ENCODE measurements at regions not wholly inside any gene's neighbourhood (a gene's known extent, or its start where the extent isn't known, plus 50 kb on each side); places are given as distances from the start of the nearest gene placed in this dataset.

DNA sequence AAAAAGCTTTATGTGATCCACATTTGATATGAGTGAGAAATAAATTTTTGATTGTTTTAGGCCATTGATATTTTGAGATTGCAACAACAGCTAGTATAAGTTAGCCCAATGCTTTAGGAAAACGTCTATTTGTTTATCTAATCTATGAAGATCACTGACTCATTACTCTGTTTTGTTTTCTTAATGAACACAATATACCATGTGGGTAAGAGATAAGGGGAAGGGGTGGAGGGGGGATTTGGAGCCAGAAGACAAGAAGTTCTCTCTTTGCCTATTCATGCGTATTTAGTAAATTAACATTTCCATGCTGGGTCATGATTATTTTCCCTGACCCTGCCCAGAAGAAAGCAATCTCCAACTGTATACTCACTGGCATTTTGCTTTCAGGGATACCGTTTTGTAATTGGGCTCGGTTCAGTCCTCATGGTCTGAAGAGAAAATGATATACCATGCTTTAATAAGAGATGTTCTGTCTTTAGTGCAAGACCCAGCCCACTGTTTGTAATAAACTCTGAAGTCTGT lies 359.5 kb upstream of the NPSR1 start:
- TF ChIP-seq, protein P1, sequence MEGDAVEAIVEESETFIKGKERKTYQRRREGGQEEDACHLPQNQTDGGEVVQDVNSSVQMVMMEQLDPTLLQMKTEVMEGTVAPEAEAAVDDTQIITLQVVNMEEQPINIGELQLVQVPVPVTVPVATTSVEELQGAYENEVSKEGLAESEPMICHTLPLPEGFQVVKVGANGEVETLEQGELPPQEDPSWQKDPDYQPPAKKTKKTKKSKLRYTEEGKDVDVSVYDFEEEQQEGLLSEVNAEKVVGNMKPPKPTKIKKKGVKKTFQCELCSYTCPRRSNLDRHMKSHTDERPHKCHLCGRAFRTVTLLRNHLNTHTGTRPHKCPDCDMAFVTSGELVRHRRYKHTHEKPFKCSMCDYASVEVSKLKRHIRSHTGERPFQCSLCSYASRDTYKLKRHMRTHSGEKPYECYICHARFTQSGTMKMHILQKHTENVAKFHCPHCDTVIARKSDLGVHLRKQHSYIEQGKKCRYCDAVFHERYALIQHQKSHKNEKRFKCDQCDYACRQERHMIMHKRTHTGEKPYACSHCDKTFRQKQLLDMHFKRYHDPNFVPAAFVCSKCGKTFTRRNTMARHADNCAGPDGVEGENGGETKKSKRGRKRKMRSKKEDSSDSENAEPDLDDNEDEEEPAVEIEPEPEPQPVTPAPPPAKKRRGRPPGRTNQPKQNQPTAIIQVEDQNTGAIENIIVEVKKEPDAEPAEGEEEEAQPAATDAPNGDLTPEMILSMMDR (IDR thresholded peaks at IDR 0.05; ENCODE audit: low read depth, low read length): no peak
- DNase-seq (ENCODE audit: extremely low read depth, low read depth): no peak

DNA sequence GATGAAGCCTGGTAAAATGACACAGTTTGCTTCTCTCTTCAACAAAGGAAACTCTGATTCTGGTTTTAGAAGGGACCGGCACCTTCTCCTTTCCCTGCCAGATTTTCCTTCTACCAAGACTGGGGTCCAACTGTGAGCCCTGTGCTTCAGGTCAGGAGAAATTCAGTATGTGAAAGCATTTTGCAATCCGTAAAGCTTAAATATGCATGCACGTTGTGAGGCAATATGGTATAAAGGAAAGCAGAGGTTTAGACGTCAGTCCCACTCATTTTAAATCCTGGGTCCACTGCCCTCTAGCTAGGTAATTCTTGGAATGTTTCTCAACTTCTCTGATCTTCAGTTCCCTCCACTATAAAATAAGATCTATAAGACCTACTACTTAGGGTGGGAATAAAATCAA lies 359.0 kb upstream of the NPSR1 start:
- TF ChIP-seq, protein P1 (IDR thresholded peaks at IDR 0.05; ENCODE audit: low read depth, low read length): no peak
- DNase-seq (ENCODE audit: extremely low read depth, low read depth): no peak

DNA sequence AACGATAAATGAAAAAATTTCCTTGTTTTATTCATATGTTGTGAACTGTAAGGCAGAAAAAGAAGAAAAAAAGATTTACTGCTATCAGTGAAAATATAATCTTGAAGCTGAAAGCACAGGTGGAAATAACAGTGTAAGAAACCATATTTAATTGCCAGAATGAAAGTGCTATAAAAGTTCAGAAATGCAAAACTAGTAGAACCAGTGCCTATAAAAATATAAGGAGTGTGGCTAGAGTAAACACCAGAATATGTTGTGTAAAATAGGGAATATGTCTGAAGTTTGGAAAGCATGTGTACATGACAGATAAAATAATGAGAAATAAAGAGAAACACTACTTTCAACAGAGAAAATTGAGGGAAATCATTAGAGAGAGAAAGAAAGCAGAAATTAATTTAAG lies 350.5 kb upstream of the NPSR1 start:
- DNase-seq (ENCODE audit: extremely low read depth, low read depth): no peak
- TF ChIP-seq, protein P1 (IDR thresholded peaks at IDR 0.05; ENCODE audit: low read depth, low read length): no peak

DNA sequence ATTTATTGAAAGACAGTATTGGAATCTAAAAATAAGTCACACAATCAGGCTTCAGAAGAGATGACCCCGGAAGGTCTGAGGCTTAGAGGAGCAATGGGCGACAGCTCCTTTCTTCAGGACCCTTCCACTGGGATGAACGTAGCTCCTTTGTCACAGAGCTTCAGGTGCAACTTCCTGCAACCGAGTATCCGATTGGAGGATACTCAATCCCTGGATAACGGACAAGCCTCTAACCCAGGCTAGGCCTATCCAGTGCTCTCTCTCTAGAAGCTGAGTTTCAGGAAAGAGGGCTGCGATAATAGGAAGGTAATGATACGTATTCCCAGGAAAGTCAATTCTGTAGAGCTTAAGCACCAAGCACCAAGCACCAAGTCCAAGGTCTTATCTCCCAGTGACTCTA lies 349.4 kb upstream of the NPSR1 start:
- no peak for DNase-seq (ENCODE audit: extremely low read depth, low read depth)
- TF ChIP-seq, protein P1 (IDR thresholded peaks at IDR 0.05; ENCODE audit: low read depth, low read length): no peak

DNA sequence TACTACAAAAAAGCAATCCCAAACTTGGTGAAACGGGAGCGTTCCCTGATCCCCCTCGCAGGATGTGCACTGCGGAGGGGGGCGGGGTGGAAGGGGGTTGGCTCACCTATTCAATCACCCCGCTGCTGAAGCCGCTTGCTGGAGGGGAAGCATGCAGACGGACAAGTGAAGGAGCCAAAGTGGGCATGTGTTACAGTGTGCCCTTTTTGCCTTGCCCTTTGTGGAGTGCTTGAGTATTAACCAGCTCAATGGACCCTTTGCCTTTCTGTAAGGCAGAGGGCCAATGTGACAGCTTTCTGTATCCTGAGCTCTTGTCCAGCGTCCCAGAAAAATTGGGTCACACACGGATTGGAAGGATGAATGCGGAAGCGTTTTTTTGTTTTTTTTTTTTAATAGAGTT lies 348.9 kb upstream of the NPSR1 start:
- DNase-seq (ENCODE audit: extremely low read depth, low read depth): no peak
- TF ChIP-seq, protein P1 (IDR thresholded peaks at IDR 0.05; ENCODE audit: low read depth, low read length): no peak

DNA sequence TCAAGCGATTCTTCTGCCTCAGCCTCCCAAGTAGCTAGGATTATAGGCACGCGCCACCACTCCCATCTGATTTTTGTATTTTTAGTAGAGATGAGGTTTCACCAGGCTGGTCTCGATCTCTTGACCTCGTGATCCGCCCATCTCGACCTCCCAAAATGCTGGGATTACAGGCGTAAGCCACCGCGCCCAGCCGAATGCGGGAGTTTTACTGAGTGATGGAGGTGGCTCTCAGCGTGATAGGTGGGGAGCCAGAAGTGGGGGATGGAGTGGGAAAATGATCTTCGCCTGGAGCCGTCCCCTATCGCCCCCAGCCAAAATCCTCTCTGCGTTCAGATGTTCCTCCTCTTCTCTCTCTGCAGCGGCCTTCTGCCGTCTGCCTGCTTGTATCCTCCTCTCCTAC lies 348.4 kb upstream of the NPSR1 start:
- TF ChIP-seq, protein P1 (IDR thresholded peaks at IDR 0.05; ENCODE audit: low read depth, low read length): no peak
- DNase-seq (ENCODE audit: extremely low read depth, low read depth): no peak

DNA sequence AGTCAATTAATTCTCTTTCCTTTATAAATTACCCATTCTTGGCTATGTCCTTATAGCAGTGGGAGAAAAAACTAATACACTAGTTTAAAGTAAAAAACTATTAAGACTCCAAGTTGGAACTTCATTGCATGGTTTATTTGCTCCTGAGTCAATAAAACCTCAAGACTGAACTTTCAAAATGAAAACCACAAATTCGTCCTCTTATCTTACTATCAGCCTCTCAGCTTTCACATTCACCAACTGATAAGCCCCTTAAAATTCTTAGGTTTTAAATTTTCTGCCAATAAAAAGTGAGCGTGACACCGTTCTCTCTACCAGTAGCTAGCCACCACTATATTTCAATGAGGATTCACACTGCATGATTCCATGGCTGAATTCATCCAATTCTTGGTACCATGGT lies 346.4 kb upstream of the NPSR1 start:
- no peak for DNase-seq (ENCODE audit: extremely low read depth, low read depth)
- TF ChIP-seq, protein P1 (IDR thresholded peaks at IDR 0.05; ENCODE audit: low read depth, low read length): no peak
